ENCODE measurements at regions not wholly inside any gene's neighbourhood (a gene's known extent, or its start where the extent isn't known, plus 50 kb on each side); places are given as distances from the start of the nearest gene placed in this dataset.

- Histone ChIP-seq H3K4me2 (ENCODE audit: insufficient read depth, low read length) (no peak overlapping the region), H2AFZ (ENCODE audit: low read depth, low read length) (no peak overlapping the region), H3K79me2 (ENCODE audit: insufficient read depth, low read length) (no peaks in the 10 kb centered on the region), H3K4me1 (ENCODE audit: insufficient read depth, low read length) (no peaks in the 10 kb centered on the region), H3K27me3 (ENCODE audit: insufficient read depth, low read length, poor library complexity) (no peaks in the 10 kb centered on the region), H3K27ac (ENCODE audit: low read length) (no peak overlapping the region), H3K9ac (ENCODE audit: low read depth, low read length) (no peak overlapping the region), H4K20me1 (ENCODE audit: insufficient read depth, low read length) (no peaks in the 10 kb centered on the region), H3K4me3 (ENCODE audit: low read depth in 1 of 2, low read length in 2 of 2) (no peak overlapping the region), H3K36me3 (ENCODE audit: insufficient read depth, low read length) (no peaks in the 10 kb centered on the region), H3K9me3 (ENCODE audit: insufficient read depth, low read length, severe bottlenecking) (no peaks in the 10 kb centered on the region)
- TF ChIP-seq CTCF (IDR thresholded peaks at IDR 0.05; ENCODE audit: borderline replicate concordance, extremely low read depth, low read length, poor library complexity, severe bottlenecking) (no peak), EZH2 (IDR thresholded peaks at IDR 0.05; ENCODE audit: borderline replicate concordance, low read depth, low read length, severe bottlenecking) (no peak)
- DNase-seq (no peak), ATAC-seq (ENCODE audit: insufficient read depth, low read depth) (no peak)
Observed at GRCh38 chr19:29410601-29411000, 115.2 kb upstream of the VSTM2B start.

GRCh38 chr19:29411113-29411581 is 114.6 kb upstream of the VSTM2B start:
- Histone ChIP-seq H3K9me3 (ENCODE audit: insufficient read depth, low read length, severe bottlenecking) (no peaks in the 10 kb centered on the region), H3K79me2 (ENCODE audit: insufficient read depth, low read length) (no peaks in the 10 kb centered on the region)

GRCh38 chr19:29413435-29413834 is 112.4 kb upstream of the VSTM2B start:
- H3K4me2 ChIP-seq (ENCODE audit: insufficient read depth, low read length): no peak overlapping the region

More at GRCh38 chr19:29411113-29411581, 114.6 kb upstream of the VSTM2B start:
- DNase-seq (no peak), ATAC-seq (ENCODE audit: insufficient read depth, low read depth) (no peak)
- no peak overlapping the region for H3K4me3 ChIP-seq (ENCODE audit: low read depth in 1 of 2, low read length in 2 of 2)
- H2AFZ ChIP-seq (ENCODE audit: low read depth, low read length): no peak overlapping the region
- no peak overlapping the region for H3K9ac ChIP-seq (ENCODE audit: low read depth, low read length)
- H3K27me3 ChIP-seq (ENCODE audit: insufficient read depth, low read length, poor library complexity): no peaks in the 10 kb centered on the region
- no peaks in the 10 kb centered on the region for H4K20me1 ChIP-seq (ENCODE audit: insufficient read depth, low read length)
- no peak for TF ChIP-seq CTCF (IDR thresholded peaks at IDR 0.05; ENCODE audit: borderline replicate concordance, extremely low read depth, low read length, poor library complexity, severe bottlenecking)
- no peak for TF ChIP-seq EZH2 (IDR thresholded peaks at IDR 0.05; ENCODE audit: borderline replicate concordance, low read depth, low read length, severe bottlenecking)
- no peak overlapping the region for H3K4me2 ChIP-seq (ENCODE audit: insufficient read depth, low read length)
- H3K4me1 ChIP-seq (ENCODE audit: insufficient read depth, low read length): no peaks in the 10 kb centered on the region
- no peaks in the 10 kb centered on the region for H3K36me3 ChIP-seq (ENCODE audit: insufficient read depth, low read length)
- H3K27ac ChIP-seq (ENCODE audit: low read length): no peak overlapping the region

More at GRCh38 chr19:29413435-29413834, 112.4 kb upstream of the VSTM2B start:
- Histone ChIP-seq H2AFZ (ENCODE audit: low read depth, low read length) (no peak overlapping the region), H3K9ac (ENCODE audit: low read depth, low read length) (no peak overlapping the region), H3K27ac (ENCODE audit: low read length) (no peak overlapping the region), H3K4me3 (ENCODE audit: low read depth in 1 of 2, low read length in 2 of 2) (no peak overlapping the region), H3K4me1 (ENCODE audit: insufficient read depth, low read length) (no peaks in the 10 kb centered on the region), H3K79me2 (ENCODE audit: insufficient read depth, low read length) (no peaks in the 10 kb centered on the region), H4K20me1 (ENCODE audit: insufficient read depth, low read length) (no peaks in the 10 kb centered on the region), H3K36me3 (ENCODE audit: insufficient read depth, low read length) (no peaks in the 10 kb centered on the region), H3K9me3 (ENCODE audit: insufficient read depth, low read length, severe bottlenecking) (no peaks in the 10 kb centered on the region), H3K27me3 (ENCODE audit: insufficient read depth, low read length, poor library complexity) (peaks cover 4% of the 10 kb centered on the region)
- ATAC-seq (ENCODE audit: insufficient read depth, low read depth) (no peak), DNase-seq (no peak)
- TF ChIP-seq EZH2 (IDR thresholded peaks at IDR 0.05; ENCODE audit: borderline replicate concordance, low read depth, low read length, severe bottlenecking) (no peak), CTCF (IDR thresholded peaks at IDR 0.05; ENCODE audit: borderline replicate concordance, extremely low read depth, low read length, poor library complexity, severe bottlenecking) (no peak)

Measured in DND-41 (cell line).